Activated CD8-positive, alpha-beta memory T cell treated with anti-CD3 and anti-CD28 coated beads, Interleukin-2, amount 10 ng/mL, durations not matched to agents 7 days and 5 days (primary cell): ENCODE measurements at regions not wholly inside any gene's neighbourhood (a gene's known extent, or its start where the extent isn't known, plus 50 kb on each side); places are given as distances from the start of the nearest gene placed in this dataset.

ENCODE experiments used
- ATAC-seq: fragments of 150-1000 bp; cut with Tn5 transposase; one replicate; pipeline ENCODE4 v1.10.0; 2021; ENCODE audit warnings: moderate library complexity
- CTCF ChIA-PET: fragments of 350-600 bp; sonication (Branson Sonifier 250); formaldehyde crosslinking; loops from one replicate; lab custom pipeline; 2021; ENCODE audit warnings: antibody characterized with exemption; lab: Charles Lee
- DNase-seq: peaks from one replicate; pipeline ENCODE4 v3.0.0-alpha.2; 2020
- H3K27ac Mint-ChIP-seq: one replicate; pipeline ENCODE4 v1.8.0; 2021; ENCODE audit warnings: mild to moderate bottlenecking, mixed read lengths
- H3K27me3 Mint-ChIP-seq: one replicate; pipeline ENCODE4 v1.8.0; 2021; ENCODE audit warnings: mixed read lengths
- H3K36me3 Mint-ChIP-seq: one replicate; pipeline ENCODE4 v1.8.0; 2021; ENCODE audit warnings: mild to moderate bottlenecking, mixed read lengths
- H3K4me1 Mint-ChIP-seq: one replicate; pipeline ENCODE4 v1.8.0; 2021; ENCODE audit warnings: mixed read lengths
- H3K4me3 Mint-ChIP-seq: one replicate; pipeline ENCODE4 v1.8.0; 2021; ENCODE audit warnings: mild to moderate bottlenecking, moderate library complexity, mixed read lengths
- H3K9me3 Mint-ChIP-seq: one replicate; pipeline ENCODE4 v1.8.0; 2022; ENCODE audit warnings: low read depth, mixed read lengths

DNA sequence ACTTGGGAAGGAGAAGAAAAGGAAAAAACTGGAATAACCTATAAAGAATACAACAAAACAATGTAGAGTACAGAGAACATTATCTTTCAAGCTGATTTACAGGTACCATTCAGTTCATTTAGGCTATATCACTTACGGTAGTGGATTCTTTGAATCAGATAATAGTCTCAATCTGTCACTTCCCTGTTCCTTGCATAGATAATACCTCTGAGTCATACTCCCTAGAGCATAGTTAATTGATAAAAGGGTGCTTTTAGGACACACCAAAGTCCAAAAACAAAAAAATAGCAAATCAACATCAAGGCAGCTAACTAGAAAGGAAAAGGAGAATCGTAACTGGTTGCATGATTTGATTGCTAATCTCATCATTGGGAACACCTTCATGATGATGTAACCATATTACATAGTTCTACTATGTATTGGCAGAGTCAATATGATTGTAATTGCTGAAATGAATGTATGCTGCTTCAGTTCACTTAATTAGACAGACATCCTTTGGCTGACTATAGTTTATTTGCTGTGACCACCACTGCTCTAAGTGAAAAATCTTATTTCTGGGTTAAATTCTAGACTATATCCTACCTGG, 844.4 kb downstream of the GATA3 start:
- CTCF ChIA-PET: no interaction called here
- DNase-seq (no peak), ATAC-seq (no peak)
- Mint-ChIP-seq H3K4me1 (no peaks in the 10 kb centered on the region), H3K4me3 (no peak overlapping the region), H3K27me3 (no peaks in the 10 kb centered on the region), H3K9me3 (no peaks in the 10 kb centered on the region), H3K27ac (peak overlapping the region; percentile 20), H3K36me3 (no peaks in the 10 kb centered on the region)

GRCh38 chr10:8902926-8903325, 848.4 kb downstream of the GATA3 start:
- no peaks in the 10 kb centered on the region for H3K27me3 Mint-ChIP-seq
- no peaks in the 10 kb centered on the region for H3K36me3 Mint-ChIP-seq
- ATAC-seq (no peak), DNase-seq (no peak)
- no peak overlapping the region for H3K4me3 Mint-ChIP-seq
- CTCF ChIA-PET: no interaction called here
- H3K4me1 Mint-ChIP-seq: no peaks in the 10 kb centered on the region
- no peak overlapping the region for H3K27ac Mint-ChIP-seq
- H3K9me3 Mint-ChIP-seq: no peaks in the 10 kb centered on the region

DNA sequence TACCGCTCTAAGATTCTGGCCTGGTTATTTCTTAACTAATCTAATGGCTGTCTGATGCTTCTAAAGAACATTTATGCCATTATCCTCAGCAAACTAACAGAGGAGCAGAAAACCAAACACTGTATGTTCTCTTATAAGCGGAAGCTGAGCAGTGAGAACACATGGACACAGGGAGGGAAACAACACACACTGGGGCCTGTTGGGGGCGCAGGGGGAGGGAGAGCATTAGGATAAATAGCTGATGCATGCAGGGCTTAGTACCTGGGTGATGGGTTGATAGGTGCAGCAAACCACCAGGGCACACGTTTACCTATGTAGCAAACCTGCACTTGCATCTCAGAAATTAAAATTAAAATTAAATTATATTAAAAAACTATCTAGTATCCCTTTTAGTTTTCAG, 853.5 kb downstream of the GATA3 start:
- Mint-ChIP-seq H3K9me3 (no peaks in the 10 kb centered on the region), H3K27me3 (no peaks in the 10 kb centered on the region), H3K27ac (no peak overlapping the region), H3K4me1 (no peaks in the 10 kb centered on the region), H3K4me3 (no peak overlapping the region), H3K36me3 (no peaks in the 10 kb centered on the region)
- DNase-seq (no peak), ATAC-seq (no peak)
- CTCF ChIA-PET: no interaction called here

GRCh38 chr10:8910314-8910713, 855.8 kb downstream of the GATA3 start:
- no peak overlapping the region for H3K27ac Mint-ChIP-seq
- CTCF ChIA-PET: no interaction called here
- no peaks in the 10 kb centered on the region for H3K4me1 Mint-ChIP-seq
- no peaks in the 10 kb centered on the region for H3K36me3 Mint-ChIP-seq
- no peak for ATAC-seq
- no peak overlapping the region for H3K4me3 Mint-ChIP-seq
- no peaks in the 10 kb centered on the region for H3K27me3 Mint-ChIP-seq
- H3K9me3 Mint-ChIP-seq: no peaks in the 10 kb centered on the region
- DNase-seq: no peak

DNA sequence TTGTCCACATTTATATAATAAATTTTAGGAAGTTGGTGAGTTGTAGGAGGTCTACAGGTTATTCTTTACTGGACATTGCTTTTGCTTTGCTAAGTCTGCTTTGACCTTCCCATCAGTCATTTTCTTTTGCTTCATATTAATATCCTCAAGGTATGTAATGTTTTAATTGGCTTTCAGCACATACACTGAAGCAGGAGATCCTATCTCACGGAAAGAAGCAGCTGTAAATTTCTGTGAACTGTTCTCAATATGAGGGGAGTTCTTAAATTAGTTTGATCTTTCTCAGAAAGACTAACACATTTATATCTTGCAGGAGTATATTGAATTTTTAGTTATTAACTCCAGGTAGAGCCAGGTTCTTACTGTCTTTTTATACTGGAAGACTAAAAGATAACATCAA, 856.5 kb downstream of the GATA3 start:
- no peak for ATAC-seq
- Mint-ChIP-seq H3K9me3 (no peaks in the 10 kb centered on the region), H3K36me3 (no peaks in the 10 kb centered on the region), H3K4me1 (no peaks in the 10 kb centered on the region), H3K27me3 (no peaks in the 10 kb centered on the region), H3K4me3 (no peak overlapping the region), H3K27ac (no peak overlapping the region)
- no peak for DNase-seq
- CTCF ChIA-PET: interaction anchor here (0.9 kb wide), 1 partner anchor 79 kb away, joined by 3 read pairs; no protein-coding TSS in a partner anchor

GRCh38 chr10:8912108-8912507, 857.6 kb downstream of the GATA3 start:
- Mint-ChIP-seq H3K4me3 (no peak overlapping the region), H3K27me3 (no peaks in the 10 kb centered on the region), H3K4me1 (no peaks in the 10 kb centered on the region), H3K9me3 (no peaks in the 10 kb centered on the region), H3K36me3 (no peaks in the 10 kb centered on the region), H3K27ac (peak overlapping the region; percentile 41)
- ATAC-seq (no peak), DNase-seq (no peak)
- CTCF ChIA-PET: no interaction called here

GRCh38 chr10:8913720-8914119, 859.2 kb downstream of the GATA3 start:
- Mint-ChIP-seq H3K27ac (no peak overlapping the region), H3K36me3 (no peaks in the 10 kb centered on the region), H3K27me3 (no peaks in the 10 kb centered on the region), H3K9me3 (no peaks in the 10 kb centered on the region), H3K4me1 (no peaks in the 10 kb centered on the region), H3K4me3 (no peak overlapping the region)
- DNase-seq (no peak), ATAC-seq (no peak)
- CTCF ChIA-PET: no interaction called here

DNA sequence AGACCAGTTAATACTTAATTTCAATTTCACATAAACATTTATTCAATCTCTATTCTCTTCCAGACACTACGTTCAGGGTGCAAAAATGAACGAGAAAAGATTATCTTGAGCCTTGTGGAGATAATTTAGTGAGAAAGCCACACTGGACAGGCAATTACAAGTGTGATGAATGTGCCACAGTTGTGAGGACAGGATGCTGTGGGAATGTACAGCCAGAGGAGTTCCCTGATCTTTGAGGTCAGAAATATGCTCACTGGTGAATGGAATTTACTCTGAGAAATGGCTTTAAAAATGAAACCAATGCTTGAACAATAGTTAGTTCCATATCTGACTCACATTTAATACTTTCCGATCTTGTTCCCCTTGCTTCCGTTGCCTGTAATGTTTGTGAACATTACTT, 864.8 kb downstream of the GATA3 start:
- Mint-ChIP-seq H3K4me1 (no peaks in the 10 kb centered on the region), H3K4me3 (no peak overlapping the region), H3K27me3 (no peaks in the 10 kb centered on the region), H3K9me3 (no peaks in the 10 kb centered on the region), H3K27ac (no peak overlapping the region), H3K36me3 (no peaks in the 10 kb centered on the region)
- DNase-seq (no peak), ATAC-seq (no peak)
- CTCF ChIA-PET: no interaction called here

DNA sequence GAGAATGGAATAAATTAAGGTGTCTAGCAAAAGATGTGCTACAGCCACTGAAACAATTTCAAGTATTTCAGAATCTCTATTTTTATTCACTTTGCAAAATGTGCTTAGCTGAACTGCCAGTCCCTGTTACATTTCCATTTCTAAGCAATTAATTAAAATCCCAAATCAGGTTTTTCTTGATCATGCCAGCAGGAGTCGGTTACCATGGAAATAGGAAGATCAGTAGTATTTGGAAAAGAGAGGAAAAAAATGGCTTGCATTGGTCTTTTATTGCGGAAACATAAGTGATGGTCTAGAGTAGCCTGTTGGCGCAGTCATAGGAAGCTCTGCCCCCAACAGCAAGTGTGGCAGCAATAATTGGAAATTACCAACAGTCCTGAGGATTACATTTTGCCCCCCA, 867.1 kb downstream of the GATA3 start:
- no peak overlapping the region for H3K4me3 Mint-ChIP-seq
- ATAC-seq (no peak), DNase-seq (no peak)
- no peaks in the 10 kb centered on the region for H3K9me3 Mint-ChIP-seq
- CTCF ChIA-PET: no interaction called here
- H3K36me3 Mint-ChIP-seq: no peaks in the 10 kb centered on the region
- H3K4me1 Mint-ChIP-seq: no peaks in the 10 kb centered on the region
- no peaks in the 10 kb centered on the region for H3K27me3 Mint-ChIP-seq
- no peak overlapping the region for H3K27ac Mint-ChIP-seq

DNA sequence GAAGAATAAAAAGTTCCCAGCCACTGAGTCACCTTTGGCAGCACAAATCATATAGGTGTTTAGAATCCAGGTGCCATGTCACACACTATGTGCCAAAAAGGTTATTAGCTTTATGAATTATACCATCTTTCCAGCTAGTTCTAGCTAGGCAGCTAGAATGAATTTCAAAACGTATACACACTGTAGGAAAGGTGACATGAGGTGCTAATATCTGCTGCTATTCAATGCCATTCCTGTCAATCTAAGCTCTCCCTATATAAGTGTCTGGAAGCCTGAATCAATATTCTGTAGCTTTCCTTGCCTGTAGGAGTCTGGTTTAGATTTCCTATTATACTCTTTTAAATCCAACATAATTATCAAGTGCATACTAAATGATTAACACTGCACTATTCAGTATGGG, 868.6 kb downstream of the GATA3 start:
- Mint-ChIP-seq H3K27ac (no peak overlapping the region), H3K27me3 (no peaks in the 10 kb centered on the region), H3K4me3 (no peak overlapping the region), H3K4me1 (no peaks in the 10 kb centered on the region), H3K9me3 (no peaks in the 10 kb centered on the region), H3K36me3 (no peaks in the 10 kb centered on the region)
- CTCF ChIA-PET: no interaction called here
- DNase-seq: no peak
- no peak for ATAC-seq

- CTCF ChIA-PET: no interaction called here
- H3K4me3 Mint-ChIP-seq: no peak overlapping the region
- DNase-seq (no peak), ATAC-seq (no peak)
- no peaks in the 10 kb centered on the region for H3K9me3 Mint-ChIP-seq
- H3K36me3 Mint-ChIP-seq: no peaks in the 10 kb centered on the region
- H3K27me3 Mint-ChIP-seq: no peaks in the 10 kb centered on the region
- H3K27ac Mint-ChIP-seq: no peak overlapping the region
- H3K4me1 Mint-ChIP-seq: no peaks in the 10 kb centered on the region
Measured at GRCh38 chr10:8927705-8928104, 873.2 kb downstream of the GATA3 start.

- Mint-ChIP-seq H3K36me3 (no peaks in the 10 kb centered on the region), H3K9me3 (no peaks in the 10 kb centered on the region), H3K4me1 (no peaks in the 10 kb centered on the region), H3K27me3 (peaks cover 3% of the 10 kb centered on the region), H3K27ac (no peak overlapping the region), H3K4me3 (no peak overlapping the region)
- no peak for DNase-seq
- CTCF ChIA-PET: no interaction called here
- ATAC-seq: no peak
Measured at GRCh38 chr10:8946451-8946850, 892.0 kb downstream of the GATA3 start.

DNA sequence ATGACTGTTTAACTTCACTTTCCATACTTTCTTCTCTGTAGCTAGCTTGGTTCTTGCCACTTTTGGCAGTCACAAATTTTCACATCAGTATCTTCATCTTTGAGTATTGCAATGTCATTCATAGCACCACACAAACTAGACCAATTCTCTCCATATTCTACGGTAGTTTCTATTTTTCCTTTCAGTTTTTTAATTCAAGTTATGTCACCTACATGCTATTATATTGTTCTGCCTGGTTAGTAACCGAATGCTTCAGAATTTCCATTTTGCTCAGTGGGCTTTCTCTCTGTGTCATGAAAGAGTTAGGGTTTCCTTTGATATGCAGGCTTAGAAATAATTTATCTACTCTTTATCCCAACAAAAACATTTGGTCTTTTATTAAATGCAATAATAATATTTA, 896.5 kb downstream of the GATA3 start:
- Mint-ChIP-seq H3K36me3 (no peaks in the 10 kb centered on the region), H3K27me3 (no peaks in the 10 kb centered on the region), H3K4me3 (no peak overlapping the region), H3K27ac (no peak overlapping the region), H3K4me1 (no peaks in the 10 kb centered on the region), H3K9me3 (no peaks in the 10 kb centered on the region)
- CTCF ChIA-PET: no interaction called here
- DNase-seq: no peak
- ATAC-seq: no peak

- H3K27me3 Mint-ChIP-seq: no peaks in the 10 kb centered on the region
- DNase-seq (no peak), ATAC-seq (no peak)
- no peaks in the 10 kb centered on the region for H3K4me1 Mint-ChIP-seq
- no peak overlapping the region for H3K27ac Mint-ChIP-seq
- H3K4me3 Mint-ChIP-seq: no peak overlapping the region
- CTCF ChIA-PET: no interaction called here
- H3K9me3 Mint-ChIP-seq: no peaks in the 10 kb centered on the region
- H3K36me3 Mint-ChIP-seq: no peaks in the 10 kb centered on the region
Measured at GRCh38 chr10:8951440-8952089, 897.1 kb downstream of the GATA3 start.
